Activated T-helper 1 cell treated with anti-CD3 and anti-CD28 coated beads, Interleukin-12 subunit alpha, Interleukin-12 subunit beta, Interleukin-2, Interleukin-4 antibody, amounts not matched to agents 30 ng/mL and 10 ng/mL and 1 ng/mL, durations not matched to agents 14 hours and 24 hours and 36 hours (primary cell): ENCODE measurements at regions not wholly inside any gene's neighbourhood (a gene's known extent, or its start where the extent isn't known, plus 50 kb on each side); places are given as distances from the start of the nearest gene placed in this dataset.

Source experiments
- DNase-seq: peaks from one replicate; pipeline ENCODE4 v3.0.0; 2021; ENCODE audit warnings: low spot score
- H3K27ac Mint-ChIP-seq: one replicate; pipeline ENCODE4 v1.8.0; 2021; ENCODE audit warnings: mild to moderate bottlenecking, mixed read lengths
- H3K27me3 Mint-ChIP-seq: one replicate; pipeline ENCODE4 v1.8.0; 2022; ENCODE audit warnings: mild to moderate bottlenecking, moderate library complexity, mixed read lengths; ENCODE audit not compliant: insufficient read depth
- H3K36me3 Mint-ChIP-seq: one replicate; pipeline ENCODE4 v1.8.0; 2021; ENCODE audit warnings: low read depth, mixed read lengths
- H3K4me1 Mint-ChIP-seq: one replicate; pipeline ENCODE4 v1.8.0; 2021; ENCODE audit warnings: low read depth, mixed read lengths
- H3K4me3 Mint-ChIP-seq: one replicate; pipeline ENCODE4 v1.8.0; 2021; ENCODE audit warnings: mild to moderate bottlenecking, moderate library complexity, mixed read lengths
- H3K9me3 Mint-ChIP-seq: one replicate; pipeline ENCODE4 v1.8.0; 2021; ENCODE audit warnings: mixed read lengths
- intact Hi-C: fragments of 100-400 bp; cut with micrococcal nuclease; formaldehyde crosslinking; loops from one replicate; pipeline ENCODE4 v1.15.1; 2024

DNA sequence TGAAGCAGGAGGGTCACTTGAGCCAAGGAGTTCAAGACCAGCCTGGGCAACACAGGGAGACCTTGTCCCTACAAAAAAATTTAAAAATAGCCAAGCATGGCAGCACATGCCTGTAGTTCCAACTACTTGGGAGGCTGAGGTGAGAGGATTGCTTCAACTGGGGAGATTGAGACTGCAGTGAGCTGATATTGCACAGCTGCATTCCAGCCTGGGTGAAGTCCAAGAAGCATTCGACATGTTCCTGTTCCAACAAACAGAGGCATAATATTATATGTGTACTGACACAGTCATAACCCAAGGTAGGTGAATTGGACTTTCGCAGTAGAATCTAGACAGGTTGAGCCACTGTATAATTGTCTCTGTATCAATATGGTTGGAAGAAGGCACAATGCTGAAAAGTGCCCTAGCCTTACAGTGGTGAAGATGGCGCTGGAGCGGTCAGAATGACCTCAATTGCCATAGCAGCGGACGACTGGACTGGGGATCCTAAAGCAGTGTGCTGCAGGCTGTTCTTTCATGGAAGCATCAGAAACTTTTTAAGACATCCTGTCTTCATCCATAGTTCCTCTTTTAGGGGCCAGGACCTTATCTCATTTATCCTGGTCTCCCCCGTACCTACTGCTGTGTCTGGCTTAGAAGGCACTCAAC lies 112.0 kb upstream of the CLDN10 start:
- no peak overlapping the region for H3K4me3 Mint-ChIP-seq
- intact Hi-C loops = no loop called here
- no peaks in the 10 kb centered on the region for H3K9me3 Mint-ChIP-seq
- peaks cover 5% of the 10 kb centered on the region for H3K27me3 Mint-ChIP-seq
- no peak for DNase-seq
- no peak overlapping the region for H3K27ac Mint-ChIP-seq
- H3K36me3 Mint-ChIP-seq = no peaks in the 10 kb centered on the region
- no peaks in the 10 kb centered on the region for H3K4me1 Mint-ChIP-seq

- H3K9me3 Mint-ChIP-seq = no peaks in the 10 kb centered on the region
- no peak overlapping the region for H3K27ac Mint-ChIP-seq
- H3K36me3 Mint-ChIP-seq = no peaks in the 10 kb centered on the region
- intact Hi-C loops = no loop called here
- no peak for DNase-seq
- H3K4me1 Mint-ChIP-seq = no peaks in the 10 kb centered on the region
- H3K27me3 Mint-ChIP-seq = peaks cover 5% of the 10 kb centered on the region
- H3K4me3 Mint-ChIP-seq = no peak overlapping the region
Measured at GRCh38 chr13:95441326-95441725, 111.2 kb upstream of the CLDN10 start.

- H3K27me3 Mint-ChIP-seq = peaks cover 5% of the 10 kb centered on the region
- intact Hi-C loops = no loop called here
- no peak overlapping the region for H3K4me3 Mint-ChIP-seq
- no peaks in the 10 kb centered on the region for H3K36me3 Mint-ChIP-seq
- H3K27ac Mint-ChIP-seq = no peak overlapping the region
- no peak for DNase-seq
- no peaks in the 10 kb centered on the region for H3K9me3 Mint-ChIP-seq
- H3K4me1 Mint-ChIP-seq = no peaks in the 10 kb centered on the region
Measured at GRCh38 chr13:95444006-95444730, 108.4 kb upstream of the CLDN10 start.

- Mint-ChIP-seq H3K27me3 (peaks cover 5% of the 10 kb centered on the region), H3K27ac (no peak overlapping the region), H3K4me3 (no peak overlapping the region), H3K36me3 (no peaks in the 10 kb centered on the region), H3K9me3 (no peaks in the 10 kb centered on the region), H3K4me1 (no peaks in the 10 kb centered on the region)
- intact Hi-C loops = no loop called here
- no peak for DNase-seq
Measured at GRCh38 chr13:95445131-95445530, 107.4 kb upstream of the CLDN10 start.

- Mint-ChIP-seq H3K9me3 (no peaks in the 10 kb centered on the region), H3K4me3 (no peak overlapping the region), H3K27ac (no peak overlapping the region), H3K4me1 (no peaks in the 10 kb centered on the region), H3K27me3 (peaks cover 5% of the 10 kb centered on the region), H3K36me3 (no peaks in the 10 kb centered on the region)
- intact Hi-C loops = no loop called here
- DNase-seq = no peak
Measured at GRCh38 chr13:95447814-95448213, 104.7 kb upstream of the CLDN10 start.

DNA sequence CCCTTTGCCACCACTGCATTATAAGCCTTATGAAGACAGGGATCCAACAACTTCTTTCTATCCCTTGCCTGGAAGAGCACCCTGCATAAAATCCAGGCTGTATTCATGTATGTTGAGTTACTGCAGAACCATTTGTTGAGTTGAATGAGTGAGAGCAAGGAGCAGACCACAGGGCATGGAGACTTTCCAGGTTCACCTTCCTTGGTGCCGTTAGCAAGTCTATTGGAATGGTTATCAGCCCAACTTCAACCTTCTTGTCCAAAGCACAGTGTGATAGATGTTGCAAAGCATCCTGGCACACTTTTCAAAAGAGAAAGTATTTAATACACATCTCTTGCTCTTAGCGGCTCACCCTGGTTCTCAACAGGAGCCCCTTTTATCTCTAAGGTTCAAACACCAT lies 100.9 kb upstream of the CLDN10 start:
- no peak for DNase-seq
- H3K27ac Mint-ChIP-seq = no peak overlapping the region
- intact Hi-C loops = no loop called here
- no peaks in the 10 kb centered on the region for H3K27me3 Mint-ChIP-seq
- H3K9me3 Mint-ChIP-seq = no peaks in the 10 kb centered on the region
- H3K4me1 Mint-ChIP-seq = peaks cover 8% of the 10 kb centered on the region
- H3K4me3 Mint-ChIP-seq = no peak overlapping the region
- H3K36me3 Mint-ChIP-seq = no peaks in the 10 kb centered on the region

DNA sequence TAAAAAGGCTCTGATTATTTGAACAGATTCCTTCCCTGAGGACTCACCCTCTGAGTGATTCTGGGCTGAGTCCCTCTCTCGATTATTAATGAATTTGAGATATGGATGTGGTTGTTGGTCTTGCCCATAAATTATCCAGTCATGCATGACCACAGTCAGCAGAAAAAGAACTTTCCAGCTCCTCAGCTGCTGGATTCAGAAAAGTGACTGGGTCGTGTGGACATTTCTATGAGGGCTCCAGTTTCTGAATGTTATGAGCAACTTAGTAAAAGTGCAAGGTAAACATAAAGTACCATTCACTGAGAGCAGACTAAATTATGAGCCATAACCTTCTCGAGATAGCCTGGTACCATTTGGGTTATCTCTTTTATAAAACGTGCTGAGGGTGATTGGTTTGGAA lies 100.1 kb upstream of the CLDN10 start:
- intact Hi-C loops = no loop called here
- Mint-ChIP-seq H3K36me3 (no peaks in the 10 kb centered on the region), H3K27ac (no peak overlapping the region), H3K4me3 (no peak overlapping the region), H3K27me3 (no peaks in the 10 kb centered on the region), H3K9me3 (no peaks in the 10 kb centered on the region), H3K4me1 (peaks cover 15% of the 10 kb centered on the region)
- no peak for DNase-seq

DNA sequence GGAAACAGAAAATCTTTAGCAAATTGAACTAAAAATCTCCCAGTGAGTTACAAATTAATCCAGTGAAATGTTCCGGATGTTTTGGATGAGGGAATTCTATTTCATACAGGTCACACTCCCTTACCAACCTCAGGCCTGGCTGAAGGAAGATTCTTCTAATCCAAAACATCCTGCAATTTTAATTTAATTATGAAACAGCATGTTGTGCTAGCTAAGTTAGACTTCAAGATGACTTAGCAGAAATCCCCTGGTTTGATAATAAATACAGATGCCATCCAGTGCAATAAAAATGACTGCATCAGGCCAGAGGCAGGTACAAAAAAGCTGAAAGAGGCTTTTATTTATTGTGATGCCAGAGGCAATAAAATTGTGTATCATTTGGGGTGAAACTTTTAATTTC lies 96.7 kb upstream of the CLDN10 start:
- Mint-ChIP-seq H3K27me3 (no peaks in the 10 kb centered on the region), H3K36me3 (no peaks in the 10 kb centered on the region), H3K27ac (no peak overlapping the region), H3K4me1 (peaks cover 17% of the 10 kb centered on the region), H3K4me3 (no peak overlapping the region), H3K9me3 (peaks cover 23% of the 10 kb centered on the region)
- DNase-seq = no peak
- intact Hi-C loops = no loop called here

DNA sequence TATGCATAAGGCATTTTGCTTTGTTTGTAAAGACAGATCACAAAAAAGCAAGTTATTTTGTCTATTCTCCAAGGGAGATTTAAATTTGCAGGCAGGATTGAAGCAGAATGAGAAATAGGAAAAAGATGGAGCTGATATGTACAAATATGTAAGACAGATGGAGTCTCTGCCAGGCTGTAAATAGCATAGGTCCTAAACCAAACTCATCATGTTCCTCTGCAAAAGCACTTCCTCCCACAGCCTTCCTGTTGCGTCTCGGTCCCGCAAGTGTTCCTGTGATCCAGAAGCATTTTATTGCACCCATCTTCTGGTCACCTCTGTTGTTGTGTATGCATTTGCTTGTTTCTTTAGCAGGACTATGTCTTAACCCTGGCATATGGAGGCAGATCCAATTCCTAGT lies 95.7 kb upstream of the CLDN10 start:
- intact Hi-C loops = no loop called here
- H3K9me3 Mint-ChIP-seq = peaks cover 23% of the 10 kb centered on the region
- H3K4me1 Mint-ChIP-seq = peaks cover 17% of the 10 kb centered on the region
- no peak overlapping the region for H3K27ac Mint-ChIP-seq
- no peaks in the 10 kb centered on the region for H3K36me3 Mint-ChIP-seq
- DNase-seq = no peak
- no peak overlapping the region for H3K4me3 Mint-ChIP-seq
- no peaks in the 10 kb centered on the region for H3K27me3 Mint-ChIP-seq

GRCh38 chr13:95457294-95457693 lies 95.2 kb upstream of the CLDN10 start:
- intact Hi-C loops = no loop called here
- Mint-ChIP-seq H3K9me3 (peaks cover 23% of the 10 kb centered on the region), H3K36me3 (no peaks in the 10 kb centered on the region), H3K27me3 (no peaks in the 10 kb centered on the region), H3K4me1 (peaks cover 17% of the 10 kb centered on the region), H3K27ac (no peak overlapping the region), H3K4me3 (no peak overlapping the region)
- DNase-seq = no peak

GRCh38 chr13:95462801-95463200 lies 89.7 kb upstream of the CLDN10 start:
- Mint-ChIP-seq H3K9me3 (peaks cover 23% of the 10 kb centered on the region), H3K27me3 (peaks cover 1% of the 10 kb centered on the region), H3K4me1 (no peaks in the 10 kb centered on the region), H3K4me3 (no peak overlapping the region), H3K36me3 (no peaks in the 10 kb centered on the region), H3K27ac (no peak overlapping the region)
- no peak for DNase-seq
- intact Hi-C loops = no loop called here

DNA sequence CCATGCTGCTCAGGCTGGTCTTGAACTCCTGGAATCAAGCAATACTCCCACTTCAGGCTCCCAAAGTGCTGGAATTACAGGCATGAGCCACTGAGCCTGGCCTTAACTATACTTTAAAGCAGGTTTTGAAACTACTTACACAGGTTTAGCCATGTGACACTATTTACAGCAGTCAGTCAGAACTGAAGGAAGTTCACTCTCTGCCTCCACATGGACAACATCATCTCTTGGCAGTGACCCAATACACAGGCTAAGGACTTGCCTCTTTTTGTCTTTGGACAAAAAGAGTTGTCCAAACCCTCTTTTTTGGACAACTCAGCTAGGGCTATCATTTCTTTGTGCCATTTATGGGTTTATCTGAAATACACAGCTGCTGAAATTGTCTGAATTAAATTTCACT lies 89.0 kb upstream of the CLDN10 start:
- DNase-seq = no peak
- Mint-ChIP-seq H3K4me1 (no peaks in the 10 kb centered on the region), H3K27ac (no peak overlapping the region), H3K27me3 (peaks cover 1% of the 10 kb centered on the region), H3K9me3 (peaks cover 18% of the 10 kb centered on the region), H3K36me3 (no peaks in the 10 kb centered on the region), H3K4me3 (no peak overlapping the region)
- intact Hi-C loops = no loop called here

DNA sequence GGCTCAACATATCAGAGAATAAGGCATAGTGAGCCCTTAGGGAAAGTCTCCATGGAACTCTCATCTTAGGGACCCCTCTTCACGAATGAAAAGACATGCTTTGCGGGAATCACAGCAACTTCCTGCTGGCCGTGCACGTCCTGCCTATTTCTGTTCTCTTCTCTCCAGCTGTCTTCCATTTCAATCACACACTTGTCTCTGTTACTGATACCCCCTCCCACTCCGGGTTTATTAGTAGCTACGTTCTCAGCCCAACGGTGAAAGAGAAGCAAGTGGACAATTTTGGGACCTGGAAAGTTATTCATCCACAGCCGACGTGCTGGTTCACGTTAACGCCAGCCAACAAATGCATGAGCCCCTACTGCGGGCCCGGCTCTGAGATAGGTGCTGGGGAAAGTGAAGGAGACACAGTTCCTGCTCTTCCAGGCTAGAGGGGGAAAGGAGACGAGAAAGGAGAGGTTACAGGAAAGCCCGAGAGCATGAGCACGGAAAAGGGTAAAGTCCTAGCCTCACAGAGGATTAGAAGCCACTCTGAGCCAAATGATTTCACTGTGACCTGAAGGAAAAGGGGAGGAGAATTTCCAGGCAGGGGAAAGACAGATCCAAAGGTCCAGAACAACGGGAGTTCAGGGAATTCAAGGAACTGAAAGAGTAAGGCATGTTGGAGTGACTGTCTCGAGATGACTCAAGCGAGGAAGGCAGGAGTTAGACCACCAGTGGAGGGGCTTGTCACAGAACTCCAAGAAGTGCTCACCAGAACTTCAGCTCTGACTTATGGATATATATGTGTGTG lies 81.8 kb upstream of the CLDN10 start:
- Mint-ChIP-seq H3K4me3 (no peak overlapping the region), H3K36me3 (no peaks in the 10 kb centered on the region), H3K4me1 (no peaks in the 10 kb centered on the region), H3K9me3 (no peaks in the 10 kb centered on the region), H3K27ac (no peak overlapping the region), H3K27me3 (no peaks in the 10 kb centered on the region)
- intact Hi-C loops = no loop called here
- no peak for DNase-seq
